Fibroblast of peridontal ligament (primary cell): ENCODE measurements at regions not wholly inside any gene's neighbourhood (a gene's known extent, or its start where the extent isn't known, plus 50 kb on each side); places are given as distances from the start of the nearest gene placed in this dataset.

Experiments
- DNase-seq: peaks from one replicate; pipeline ENCODE4 v3.0.0-alpha.2; 2010; ENCODE audit errors: extremely low read depth

DNA sequence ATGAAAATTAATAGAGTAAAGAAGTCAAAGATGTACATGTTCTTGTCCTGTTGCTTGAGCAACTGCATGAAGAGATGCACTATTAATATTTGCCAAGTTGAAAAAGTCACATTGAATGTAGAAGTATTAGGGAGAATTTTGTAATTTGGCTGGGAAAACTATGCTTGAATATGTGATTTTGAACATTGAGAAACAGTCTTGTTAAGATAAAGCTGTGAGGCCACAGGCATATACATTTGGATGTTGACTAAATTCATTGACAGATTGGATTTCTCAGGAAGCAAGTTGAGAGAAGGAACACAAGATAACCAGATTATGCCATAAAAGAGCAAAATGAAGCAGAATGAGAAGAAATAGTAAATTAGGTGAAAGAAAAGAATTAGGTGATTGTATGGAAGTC is 1777.5 kb upstream of the PCDH7 start:
- no peak for DNase-seq

DNA sequence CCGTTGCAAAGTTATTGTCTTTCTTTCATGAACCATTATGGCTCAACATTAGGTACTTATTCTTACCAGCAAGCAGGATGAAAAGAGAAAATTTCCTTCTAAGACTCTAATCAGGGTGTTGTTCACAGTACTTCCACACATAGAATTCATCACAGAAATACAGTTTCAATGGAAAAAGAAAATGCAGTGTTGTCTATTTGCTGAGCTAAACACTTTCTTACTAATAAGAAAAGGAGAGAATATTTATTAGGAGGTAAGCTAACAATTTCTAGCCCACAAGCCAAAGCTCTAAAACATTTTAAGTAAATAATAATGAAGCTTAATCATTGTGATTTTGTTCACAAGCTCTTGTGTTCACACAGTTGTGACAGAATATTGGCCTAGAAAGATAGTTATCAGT is 1772.8 kb upstream of the PCDH7 start:
- no peak for DNase-seq

DNA sequence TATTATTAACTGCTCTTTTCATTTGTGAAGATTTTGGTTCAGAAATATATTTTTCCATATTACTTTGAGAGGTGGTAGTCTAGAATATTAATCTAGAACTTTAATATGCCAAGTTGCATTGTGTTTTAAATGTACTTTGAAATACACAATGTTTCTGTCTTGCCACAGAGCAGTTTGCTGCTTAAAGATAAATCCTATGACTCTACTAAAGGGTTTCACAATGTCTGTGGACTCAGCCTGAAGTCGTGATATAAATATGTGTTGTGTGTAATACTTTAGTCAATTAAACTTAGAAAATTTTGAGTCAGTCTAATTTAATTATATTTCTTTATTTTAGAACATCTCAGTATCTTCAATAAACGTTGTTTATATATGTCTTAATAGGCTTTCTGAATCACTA is 1771.7 kb upstream of the PCDH7 start:
- DNase-seq = no peak

DNA sequence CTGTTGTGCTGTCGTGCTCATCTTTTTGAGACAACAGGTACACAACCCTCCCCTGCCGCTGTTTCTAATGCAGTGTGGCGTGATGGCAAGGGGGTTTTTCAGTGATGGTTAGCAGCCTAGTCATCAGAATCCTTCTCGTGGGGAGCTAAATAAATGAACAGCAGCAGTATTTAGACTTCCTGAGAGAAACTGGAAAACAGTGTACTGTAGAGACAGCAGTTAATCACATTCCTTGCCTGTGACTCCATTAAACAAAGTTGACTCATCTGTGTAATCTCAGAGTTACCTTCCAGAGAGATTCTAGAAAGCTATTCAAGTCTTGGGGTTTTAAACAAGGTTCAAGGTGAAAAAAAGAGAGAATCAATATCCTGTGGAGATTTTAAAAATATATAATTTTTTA is 1753.2 kb upstream of the PCDH7 start:
- DNase-seq = no peak

DNA sequence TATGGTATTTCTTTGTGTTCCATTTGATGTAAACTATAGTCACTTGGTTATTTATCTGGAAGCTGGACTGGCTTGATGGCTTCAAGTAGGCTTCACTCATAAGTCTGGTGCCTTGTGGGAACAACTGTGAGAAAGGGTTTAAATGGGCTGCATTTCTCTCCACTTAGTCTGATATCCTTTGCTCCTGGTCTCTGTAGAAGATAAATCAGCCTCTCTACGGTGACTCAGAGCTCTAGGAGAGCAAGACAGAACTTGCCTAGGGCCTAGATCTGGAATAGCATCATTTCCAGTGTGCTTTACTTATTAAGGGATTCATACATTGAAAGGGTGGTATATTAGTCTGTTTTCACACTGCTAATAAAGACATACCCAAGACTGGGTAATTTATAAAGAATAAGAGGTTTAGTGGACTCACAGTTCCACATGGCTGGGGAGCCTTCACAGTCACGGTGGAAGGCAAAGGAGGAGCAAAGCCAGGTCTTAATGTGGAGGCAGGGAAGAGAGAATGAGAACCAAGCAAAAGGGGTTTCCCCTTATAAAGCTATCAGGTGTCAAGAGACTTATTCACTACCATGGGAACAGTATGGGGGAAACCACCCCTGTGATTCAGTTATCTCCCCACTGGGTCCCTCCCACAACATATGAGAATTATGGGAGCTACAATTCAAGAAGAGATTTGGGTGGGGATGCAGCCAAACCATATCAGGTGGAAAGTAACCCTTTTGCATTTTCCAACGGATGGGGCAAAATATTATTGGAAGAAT is 1746.4 kb upstream of the PCDH7 start:
- DNase-seq = no peak

DNA sequence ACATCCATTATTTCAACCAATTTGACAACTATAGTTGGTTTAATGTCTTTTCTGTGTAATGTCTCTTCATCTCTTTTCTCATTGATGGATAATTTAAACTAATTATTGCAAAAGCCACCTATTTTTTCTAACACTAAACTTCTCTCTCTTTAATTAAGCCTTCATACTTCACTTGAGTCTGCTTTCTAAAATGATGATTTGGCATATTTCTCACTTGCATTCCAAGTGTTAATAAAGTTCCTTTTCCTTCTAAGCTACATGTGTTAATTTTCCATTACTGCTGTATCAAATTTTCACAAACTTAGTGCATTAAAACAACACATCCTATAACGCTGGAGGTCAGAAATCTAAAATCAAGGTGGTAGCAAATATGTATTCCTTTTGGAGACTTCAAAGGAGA is 1743.8 kb upstream of the PCDH7 start:
- DNase-seq = no peak

DNA sequence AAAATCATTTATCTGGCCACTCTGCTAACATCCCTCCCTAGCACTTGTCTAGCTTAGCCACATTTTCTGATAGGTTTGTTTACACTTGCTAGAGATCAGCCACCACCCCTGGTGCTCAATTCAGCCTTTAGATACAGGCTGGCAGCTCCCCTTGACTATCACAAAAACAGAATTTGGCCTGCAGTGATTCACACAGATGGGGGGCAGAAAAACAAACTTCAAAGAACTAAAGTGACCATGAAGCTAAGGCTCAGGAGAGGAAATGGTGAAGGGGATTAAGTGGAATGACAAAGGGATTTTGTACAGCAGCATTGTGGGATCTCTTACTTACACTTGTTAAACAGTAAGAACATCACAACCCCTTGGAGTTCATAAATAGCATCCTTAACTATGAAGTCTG is 1718.0 kb upstream of the PCDH7 start:
- no peak for DNase-seq

DNA sequence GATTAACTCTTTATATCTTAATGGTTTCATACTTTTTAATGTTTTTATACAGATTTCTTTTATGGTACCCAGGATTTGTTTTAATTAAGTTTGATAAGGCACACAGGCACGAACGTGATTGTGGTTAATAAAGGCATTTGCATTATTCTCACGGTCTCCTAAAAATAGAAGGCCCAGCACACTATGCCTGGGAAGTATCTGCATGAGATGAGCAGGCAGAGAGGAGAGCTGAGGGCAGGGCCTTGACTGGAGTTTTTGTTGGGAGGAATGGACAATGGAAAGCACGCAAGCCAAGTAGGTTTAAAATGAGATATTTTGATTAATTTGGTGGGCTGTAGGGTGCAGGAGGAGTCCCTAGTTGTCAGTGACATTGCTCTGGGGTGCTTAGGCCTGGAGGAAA is 1714.3 kb upstream of the PCDH7 start:
- no peak for DNase-seq

DNA sequence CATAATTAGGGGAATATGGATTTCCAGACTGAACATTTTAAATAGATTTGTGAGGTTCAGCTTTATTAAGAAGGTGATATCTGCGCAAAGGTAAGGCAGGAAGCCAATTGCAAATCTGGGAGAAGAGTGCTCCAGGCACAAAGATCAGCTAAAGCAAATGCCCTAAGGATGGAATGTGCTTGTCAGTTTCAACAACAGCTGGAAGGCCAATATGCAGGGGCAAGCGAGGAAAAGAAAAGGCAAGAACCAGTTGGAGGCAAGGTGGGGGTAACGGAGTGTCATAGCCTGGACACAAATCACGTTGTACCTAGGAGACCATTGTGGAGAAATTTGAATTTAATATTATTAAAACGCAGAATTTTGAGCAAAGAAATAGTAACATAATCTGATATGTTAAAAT is 1710.3 kb upstream of the PCDH7 start:
- no peak for DNase-seq

DNA sequence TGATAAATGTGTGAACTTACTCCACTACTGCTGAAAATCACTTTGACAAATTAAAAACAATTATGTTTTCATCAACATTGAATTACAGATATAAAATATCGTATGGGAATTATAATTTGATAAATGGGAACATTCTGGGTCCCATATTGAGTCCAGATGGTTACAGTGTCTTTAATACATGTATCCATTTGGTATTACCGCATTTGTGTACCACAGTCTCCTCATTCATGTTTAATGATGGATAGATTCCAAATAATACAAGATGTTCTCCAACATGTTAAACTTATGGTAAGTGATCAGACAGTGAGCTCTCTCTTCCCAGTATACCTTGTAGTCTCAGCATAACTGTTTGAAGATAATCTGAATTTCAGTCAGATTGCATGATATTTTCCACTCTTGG is 1706.8 kb upstream of the PCDH7 start:
- no peak for DNase-seq

DNA sequence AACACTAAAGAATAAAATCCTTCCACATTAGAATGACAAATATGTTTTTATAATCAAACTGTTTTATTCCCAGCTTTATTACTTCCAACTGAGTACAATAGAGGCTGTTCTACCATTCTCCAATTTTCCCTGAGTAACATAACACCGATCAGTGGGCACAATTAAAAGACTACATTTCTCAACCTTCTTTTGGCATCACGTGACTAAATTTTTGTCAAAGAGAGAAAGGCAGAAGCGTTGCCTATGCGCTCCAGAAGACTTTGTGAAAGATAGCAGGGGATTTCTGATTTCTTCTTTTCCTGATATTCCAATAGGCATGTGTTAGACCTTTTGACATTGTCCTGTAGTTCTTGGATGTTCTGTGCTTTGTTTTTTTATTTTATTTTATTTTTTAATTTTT is 1705.6 kb upstream of the PCDH7 start:
- no peak for DNase-seq

DNA sequence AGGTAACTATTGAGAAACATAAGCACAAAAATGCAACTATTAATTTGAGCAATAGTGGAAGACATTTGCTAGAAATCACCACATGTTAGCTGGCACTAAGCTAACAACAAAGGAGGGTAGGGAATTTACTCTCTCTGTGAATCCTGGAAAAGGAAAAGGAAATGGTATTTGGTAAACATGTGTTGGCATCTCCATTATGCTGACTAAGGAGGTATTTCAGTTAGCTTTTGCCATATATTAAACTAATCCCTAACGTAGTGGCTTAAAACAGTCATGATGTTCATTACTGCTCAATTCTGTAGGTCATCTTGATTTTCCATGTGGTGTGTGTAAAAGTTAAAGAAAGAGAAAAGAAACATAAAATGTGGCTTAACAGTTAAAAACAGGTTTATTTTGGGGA is 1686.5 kb upstream of the PCDH7 start:
- DNase-seq = no peak

DNA sequence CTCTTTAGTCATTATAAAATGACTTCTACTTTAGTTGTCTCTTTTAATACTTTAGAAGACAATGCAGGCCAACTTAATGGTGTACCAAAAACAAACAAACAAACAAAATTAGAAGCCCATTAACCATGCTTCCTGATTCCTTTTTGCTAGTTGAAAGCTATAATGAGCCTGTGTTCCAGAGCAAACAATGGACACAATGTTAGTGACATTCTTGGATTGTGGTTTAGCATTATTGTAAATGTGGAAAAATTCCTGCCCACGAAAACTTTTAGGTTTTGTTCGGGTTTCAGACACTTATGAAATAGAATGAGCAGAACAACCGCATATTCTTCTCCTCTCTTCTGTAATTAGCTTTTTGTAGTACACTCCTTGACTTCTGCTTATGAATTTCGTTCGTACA is 1682.7 kb upstream of the PCDH7 start:
- no peak for DNase-seq

DNA sequence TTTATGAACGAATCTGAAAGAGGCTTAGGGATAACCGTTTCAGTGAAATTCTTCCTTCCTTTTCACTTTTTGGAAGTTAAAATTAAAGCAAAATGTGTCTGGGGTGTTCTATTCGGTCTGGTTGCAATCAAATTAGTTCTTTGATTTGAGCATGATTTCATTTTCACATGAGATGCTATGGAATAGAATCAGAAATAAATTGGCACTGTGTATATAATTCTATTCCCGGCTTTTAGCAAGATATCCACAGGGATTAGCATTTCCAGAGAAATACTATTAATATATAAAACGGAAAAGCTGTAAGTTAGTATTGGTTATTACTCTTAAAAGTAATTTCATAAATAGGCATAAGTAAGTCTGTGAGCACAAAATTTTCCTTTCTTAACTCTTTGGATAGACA is 1676.8 kb upstream of the PCDH7 start:
- DNase-seq = no peak

DNA sequence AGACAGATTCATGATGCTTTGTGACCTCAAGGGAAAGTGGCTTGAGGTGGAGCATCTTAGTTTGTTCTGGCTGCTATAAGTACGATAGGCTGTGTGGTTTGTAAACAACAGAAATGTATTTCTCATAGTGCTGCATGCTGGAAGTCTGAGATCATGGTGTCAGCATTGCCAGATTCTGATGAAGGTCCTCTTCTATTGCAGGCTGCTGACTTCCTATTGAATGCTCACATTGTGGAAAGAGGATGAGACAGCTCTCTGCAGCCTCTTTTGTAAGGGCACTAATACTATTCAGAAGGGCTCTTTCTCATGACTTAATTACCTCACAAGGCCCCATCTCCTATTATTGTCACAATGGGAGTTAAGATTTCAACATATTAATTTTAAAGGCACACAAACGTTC is 1674.0 kb upstream of the PCDH7 start:
- DNase-seq = no peak

DNA sequence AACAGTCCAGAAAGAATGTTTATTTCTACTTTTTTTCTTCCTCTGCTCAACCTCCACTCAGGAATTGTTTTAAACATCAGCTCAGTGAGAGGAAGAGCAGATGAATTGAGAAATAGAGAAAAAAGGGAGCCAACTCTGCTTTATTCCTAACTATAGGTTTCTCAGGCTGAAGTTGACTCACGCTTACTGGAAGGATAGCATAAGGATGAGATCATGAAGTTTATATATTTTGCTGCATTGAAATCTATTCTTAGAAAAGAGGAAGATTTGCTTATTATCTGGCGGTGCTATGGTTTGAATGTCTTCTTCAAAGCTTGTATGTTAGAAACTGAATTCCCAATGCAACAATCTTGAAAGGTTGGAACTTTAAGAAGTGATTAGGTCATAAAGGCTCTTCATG is 1673.4 kb upstream of the PCDH7 start:
- DNase-seq = no peak

DNA sequence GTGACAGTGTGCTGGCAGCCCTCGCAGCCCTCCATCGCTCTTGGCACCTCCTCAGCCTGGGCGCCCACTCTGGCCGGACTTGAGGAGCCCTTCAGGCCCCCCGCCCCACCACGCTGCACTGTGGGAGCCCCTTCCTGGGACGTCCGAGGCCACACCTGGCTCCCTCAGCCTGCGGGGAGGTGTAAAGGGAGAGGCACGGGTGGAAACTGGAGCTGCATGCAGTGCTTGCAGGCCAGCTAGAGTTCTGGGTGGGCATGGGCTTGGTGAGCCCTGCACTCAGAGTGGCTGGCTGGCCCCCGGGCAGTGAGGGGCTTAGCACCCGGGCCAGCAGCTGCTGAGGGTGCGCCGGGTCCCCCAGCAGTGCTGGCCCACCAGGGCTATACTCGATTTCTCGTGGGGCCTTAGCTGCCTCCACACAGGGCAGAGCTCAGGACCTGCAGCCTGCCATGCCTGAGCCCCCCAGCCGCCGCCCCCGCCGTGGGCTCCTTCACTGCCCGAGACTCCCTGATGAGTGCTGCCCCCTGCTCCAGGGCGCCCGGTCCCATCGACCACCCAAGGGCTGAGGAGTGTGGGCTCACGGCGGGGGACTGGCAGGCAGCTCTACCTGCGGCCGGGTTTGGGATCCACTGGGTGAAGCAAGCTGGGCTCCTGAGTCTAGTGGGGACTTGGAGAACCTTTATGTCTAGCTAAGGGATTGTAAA is 1672.7 kb upstream of the PCDH7 start:
- DNase-seq = no peak

DNA sequence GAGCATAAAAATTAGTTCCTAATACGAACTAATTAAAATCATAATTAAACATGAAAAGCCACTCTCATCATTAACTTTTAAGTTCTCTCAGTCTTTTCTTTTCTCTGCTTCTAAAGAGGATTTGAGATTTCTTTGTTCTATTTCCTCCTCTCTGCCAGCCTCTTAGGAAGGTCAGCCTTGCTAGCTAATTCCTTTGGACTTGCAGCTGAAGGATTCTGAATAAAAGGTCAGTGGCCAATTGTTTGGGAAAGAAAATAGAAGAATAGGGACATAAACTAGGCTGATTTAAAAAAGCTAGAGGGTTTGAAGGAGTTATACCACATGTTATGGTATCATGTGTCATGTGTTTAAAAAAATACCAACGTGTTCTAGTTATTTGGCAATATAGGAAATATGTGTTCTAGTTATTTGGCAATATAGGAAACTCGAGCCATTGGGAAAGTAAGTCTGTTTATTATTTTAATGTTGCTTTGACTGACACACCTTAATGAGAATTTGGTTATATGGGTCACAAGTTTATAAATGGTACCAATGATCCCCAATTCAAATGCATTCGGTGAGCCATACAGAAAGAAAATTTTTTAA is 1668.7 kb upstream of the PCDH7 start:
- no peak for DNase-seq

DNA sequence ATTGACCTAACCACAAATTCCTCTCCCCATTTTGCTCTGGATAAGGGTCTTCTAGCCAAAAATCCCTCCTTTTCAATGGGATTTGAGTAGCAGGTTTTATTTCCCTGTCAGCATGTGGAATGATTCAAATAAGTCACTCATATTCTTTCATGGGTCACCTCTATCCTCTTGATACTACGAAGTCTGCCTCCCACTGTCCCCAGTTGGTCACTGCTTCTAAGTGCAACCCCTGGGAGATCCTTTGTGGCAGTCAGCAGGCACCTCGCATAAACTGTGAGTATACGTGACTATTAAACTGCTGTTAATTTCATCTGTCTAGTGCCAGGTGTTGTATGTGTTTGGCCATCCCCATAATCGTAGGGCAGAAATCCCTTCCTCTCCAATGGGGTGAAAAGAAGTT is 1667.9 kb upstream of the PCDH7 start:
- no peak for DNase-seq

DNA sequence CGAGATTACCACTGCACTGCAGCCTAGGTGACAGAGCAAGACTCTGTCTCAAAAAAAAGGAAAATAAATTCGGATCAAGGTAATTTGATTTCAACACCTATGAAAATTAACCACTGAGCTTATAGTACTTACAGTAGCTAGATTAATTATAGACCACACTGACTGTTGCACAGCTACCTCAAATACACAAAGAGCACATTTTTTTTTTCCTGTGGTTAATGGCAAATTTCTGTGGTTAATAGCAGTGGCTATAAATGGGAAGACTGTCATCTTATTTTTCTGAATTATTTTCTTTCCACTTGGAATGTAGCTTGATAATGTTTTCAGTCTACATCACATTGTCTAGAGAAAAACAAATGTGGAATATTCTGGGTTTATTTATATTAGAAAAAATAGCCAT is 1661.6 kb upstream of the PCDH7 start:
- no peak for DNase-seq

DNA sequence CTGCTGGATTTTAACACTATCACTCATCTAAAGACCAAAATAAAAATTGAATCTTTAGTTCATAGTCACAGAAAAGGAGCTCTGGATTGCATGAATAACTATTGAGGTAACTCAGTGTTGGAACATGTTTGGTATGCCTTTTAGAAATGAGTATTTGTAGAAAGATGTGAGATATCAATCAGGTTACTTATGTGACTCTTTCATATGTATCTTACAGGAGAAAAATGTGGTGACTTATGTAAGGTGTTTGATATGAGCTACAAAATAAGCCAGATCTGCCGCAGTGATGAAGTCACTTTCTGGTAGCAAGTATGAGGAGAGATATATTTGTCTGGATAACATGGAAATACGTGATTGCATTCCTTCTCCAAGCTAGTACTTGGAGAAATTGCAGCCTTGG is 1653.3 kb upstream of the PCDH7 start:
- no peak for DNase-seq

DNA sequence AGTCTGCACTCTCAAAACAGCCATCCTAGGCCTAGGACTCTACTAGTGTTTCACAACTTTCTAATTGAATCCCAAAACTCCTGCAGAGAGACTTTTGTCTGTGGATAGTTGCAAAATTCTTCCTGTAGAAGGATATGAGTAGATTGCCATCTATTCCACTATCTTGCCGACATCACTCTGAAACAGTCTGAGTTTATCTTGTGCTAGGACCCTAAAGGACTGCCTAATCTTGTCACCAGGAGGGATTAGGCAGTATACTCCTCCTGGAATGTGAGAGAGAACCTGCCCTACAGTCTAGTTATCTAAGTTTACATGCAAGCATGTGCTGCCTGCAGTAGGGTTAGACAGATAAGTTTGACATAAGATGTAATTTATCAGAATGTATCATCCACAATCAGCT is 1646.6 kb upstream of the PCDH7 start:
- no peak for DNase-seq

DNA sequence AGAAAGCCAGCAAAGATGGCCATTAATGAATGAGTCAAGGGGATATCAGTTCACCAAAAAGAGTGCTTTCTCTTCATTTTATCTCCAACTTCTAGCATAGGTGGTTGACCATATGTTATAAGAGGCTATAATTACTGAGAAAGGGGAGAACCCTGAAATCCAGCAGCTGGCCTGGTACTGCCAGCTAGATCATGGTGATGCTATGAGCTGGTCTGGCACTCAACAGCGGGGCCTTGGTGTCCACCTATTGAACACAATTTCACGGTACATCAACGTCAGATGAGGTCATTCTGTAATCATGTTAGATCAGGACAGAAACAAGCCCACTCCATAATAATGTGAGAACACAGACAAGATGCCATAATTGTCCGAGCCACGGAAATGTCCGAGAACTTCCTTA is 1644.8 kb upstream of the PCDH7 start:
- no peak for DNase-seq
